Aorta (tissue), 5 donors: ENCODE measurements at regions not wholly inside any gene's neighbourhood (a gene's known extent, or its start where the extent isn't known, plus 50 kb on each side); places are given as distances from the start of the nearest gene placed in this dataset.

Experiments
- ATAC-seq: fragments of 200-7000 bp; cut with Tn5 transposase; one replicate; pipeline ENCODE4 v1.9.1; 2022; ENCODE audit warnings: moderate library complexity; ENCODE audit not compliant: low FRiP score
- DNase-seq, 2 donors: peaks; one replicate each; pipeline ENCODE4 v3.0.0-alpha.2; 2020
- H3K27ac ChIP-seq, 2 donors: one replicate each; pipeline ENCODE4 v1.5.1; 2013; ENCODE audit warnings: low read length in 2 of 2, mild to moderate bottlenecking in 2 of 2, moderate library complexity in 2 of 2, control low read depth in 1 of 2, inconsistent platforms in 1 of 2, low read depth in 1 of 2
- H3K27me3 ChIP-seq, 2 donors: one replicate each; pipeline ENCODE4 v1.6.1; 2013; ENCODE audit warnings: control low read depth in 1 of 2, low read length in 1 of 2, mild to moderate bottlenecking in 1 of 2, moderate library complexity in 1 of 2; ENCODE audit not compliant: insufficient read depth in 2 of 2, control insufficient read depth in 1 of 2
- H3K36me3 ChIP-seq, 2 donors: one replicate each; pipeline ENCODE4 v1.6.1; 2013; ENCODE audit warnings: control low read depth in 1 of 2, low read length in 1 of 2, mild to moderate bottlenecking in 1 of 2; ENCODE audit not compliant: insufficient read depth in 2 of 2, control insufficient read depth in 1 of 2
- H3K4me1 ChIP-seq, 2 donors: one replicate each; pipeline ENCODE4 v1.6.1; 2013; ENCODE audit warnings: low read length in 2 of 2, control low read depth in 1 of 2, mild to moderate bottlenecking in 1 of 2, moderate library complexity in 1 of 2; ENCODE audit not compliant: insufficient read depth in 2 of 2, control insufficient read depth in 1 of 2
- H3K4me3 ChIP-seq, 2 donors: one replicate each; pipeline ENCODE4 v1.5.1; 2013; ENCODE audit warnings: low read length in 2 of 2, control low read depth in 1 of 2, mild to moderate bottlenecking in 1 of 2
- H3K9me3 ChIP-seq: one replicate; pipeline ENCODE4 v1.6.1; 2013; ENCODE audit warnings: mild to moderate bottlenecking, low read length; ENCODE audit not compliant: control insufficient read depth
- WGBS, 2 donors: extraction: QIAGEN DNeasy Blood & Tissue Kit; methylation state at CpG; one replicate each; pipeline ENCODE4 v1.1.7; 2013; 5-methylcytosine and 5-hydroxymethylcytosine counted together
- intact Hi-C, 2 donors: fragments of 100-400 bp; cut with DNase I; formaldehyde crosslinking; loops; one replicate each; pipeline versions ENCODE4 v1.14.2 to v1.15.0; 2022
- donor health status: healthy with polysubstance abuse.
- donor health status: Bipolar disorder and iron deficiency.
- donor health status: DM: no; HTN: no; CAD: no.
- donor health status: DM: no; HTN: no; CAD: no.
- donor health status: DM: yes; HTN: yes; CAD: no.

DNA sequence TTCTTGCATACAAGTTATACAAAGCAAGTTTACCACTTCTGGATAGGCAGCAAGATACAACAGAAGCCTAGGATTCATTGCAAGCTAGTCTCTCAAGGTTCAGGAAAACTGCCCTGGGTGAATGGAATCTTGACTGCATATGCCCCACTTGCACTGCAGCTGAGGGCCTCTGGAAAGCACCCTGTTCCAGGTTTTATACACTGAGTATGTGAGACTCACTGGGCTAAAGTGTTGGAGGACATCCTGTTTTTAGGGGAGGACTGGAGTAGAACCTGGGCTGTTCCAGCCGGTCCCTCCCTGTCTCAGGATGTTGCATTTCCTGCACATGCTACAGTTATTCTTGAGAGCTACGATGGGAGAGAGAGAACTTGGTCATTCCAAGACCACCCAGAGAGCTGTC, 168.5 kb upstream of the NUDT6 start:
- Histone ChIP-seq H3K9me3 (peaks cover 2% of the 10 kb centered on the region), H3K36me3 (peaks cover 4% of the 10 kb centered on the region in 2 donors), H3K4me1 (no peaks in the 10 kb centered on the region), H3K27me3 (no peaks in the 10 kb centered on the region), H3K4me3 (no peak overlapping the region), H3K27ac (no peak overlapping the region)
- ATAC-seq (no peak), DNase-seq (no peak)
- intact Hi-C loops, result no loop called here
- WGBS, 2 donors, result 87 to 91% methylated on average over 2 of the region's 2 CpGs

DNA sequence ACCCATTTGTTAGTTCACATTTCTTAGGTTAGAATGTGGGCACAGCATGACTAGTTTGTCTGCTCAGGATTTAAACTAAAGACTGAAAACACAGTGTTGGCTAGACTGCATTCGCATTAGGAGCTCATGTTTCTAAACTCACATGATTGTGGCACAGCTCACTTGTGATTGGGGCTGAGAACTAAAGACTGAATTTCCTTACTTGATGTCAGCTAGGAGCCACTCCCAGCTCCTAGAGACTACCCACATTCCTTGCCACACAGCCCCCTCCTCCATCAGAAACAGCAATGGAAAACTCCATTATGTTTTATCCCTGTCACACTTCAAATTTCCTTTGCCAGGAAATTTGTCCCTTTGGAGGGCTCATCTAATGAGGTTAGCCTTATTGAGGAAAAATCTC, 170.2 kb upstream of the NUDT6 start:
- 100% methylated on average over 1 of the region's 1 CpG for WGBS, 2 donors
- no peak for ATAC-seq
- DNase-seq, result no peak

DNA sequence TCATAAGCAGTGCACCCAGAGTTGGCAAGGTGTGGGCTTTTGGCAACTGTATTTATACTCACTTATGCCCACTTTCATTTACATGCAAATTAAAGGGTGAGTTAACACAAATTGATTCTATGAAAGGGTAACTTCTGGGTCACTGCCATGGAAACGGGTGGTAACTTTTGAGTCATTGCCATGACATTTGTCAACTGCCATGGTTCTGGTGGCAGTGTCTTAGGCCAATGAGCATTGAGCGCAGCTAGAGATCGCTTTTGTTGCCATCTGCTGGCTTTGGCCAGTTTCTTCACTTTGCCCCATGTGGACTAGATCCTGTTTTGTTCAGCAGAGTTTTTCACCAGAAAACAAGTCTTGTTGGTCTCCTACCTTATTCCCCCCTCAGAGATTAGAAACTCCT, 170.8 kb upstream of the NUDT6 start:
- Histone ChIP-seq H3K4me3 (no peak overlapping the region), H3K36me3 (peaks cover 4% of the 10 kb centered on the region in 2 donors), H3K27ac (no peak overlapping the region), H3K9me3 (peaks cover 2% of the 10 kb centered on the region), H3K4me1 (no peaks in the 10 kb centered on the region), H3K27me3 (no peaks in the 10 kb centered on the region)
- ATAC-seq (no peak), DNase-seq (no peak)
- 86 to 88% methylated on average over 3 of the region's 3 CpGs for WGBS, 2 donors
- intact Hi-C loops, result no loop called here

More for the DNA sequence above, 170.2 kb upstream of the NUDT6 start:
- Histone ChIP-seq H3K4me1 (no peaks in the 10 kb centered on the region), H3K27ac (no peak overlapping the region), H3K36me3 (peaks cover 4% of the 10 kb centered on the region in 2 donors), H3K4me3 (no peak overlapping the region), H3K27me3 (no peaks in the 10 kb centered on the region), H3K9me3 (peaks cover 2% of the 10 kb centered on the region)
- intact Hi-C loops, result no loop called here

- no peak for ATAC-seq
- Histone ChIP-seq H3K27ac (no peak overlapping the region), H3K36me3 (peaks cover under 1% of the 10 kb centered on the region in 2 donors), H3K9me3 (no peaks in the 10 kb centered on the region), H3K4me1 (no peaks in the 10 kb centered on the region), H3K4me3 (no peak overlapping the region), H3K27me3 (no peaks in the 10 kb centered on the region)
- WGBS, 2 donors, result 78 to 90% methylated on average over 4 of the region's 4 CpGs
- intact Hi-C loops, result no loop called here
- DNase-seq, result no peak
Observed at GRCh38 chr4:123096038-123096437, 173.6 kb upstream of the NUDT6 start.

DNA sequence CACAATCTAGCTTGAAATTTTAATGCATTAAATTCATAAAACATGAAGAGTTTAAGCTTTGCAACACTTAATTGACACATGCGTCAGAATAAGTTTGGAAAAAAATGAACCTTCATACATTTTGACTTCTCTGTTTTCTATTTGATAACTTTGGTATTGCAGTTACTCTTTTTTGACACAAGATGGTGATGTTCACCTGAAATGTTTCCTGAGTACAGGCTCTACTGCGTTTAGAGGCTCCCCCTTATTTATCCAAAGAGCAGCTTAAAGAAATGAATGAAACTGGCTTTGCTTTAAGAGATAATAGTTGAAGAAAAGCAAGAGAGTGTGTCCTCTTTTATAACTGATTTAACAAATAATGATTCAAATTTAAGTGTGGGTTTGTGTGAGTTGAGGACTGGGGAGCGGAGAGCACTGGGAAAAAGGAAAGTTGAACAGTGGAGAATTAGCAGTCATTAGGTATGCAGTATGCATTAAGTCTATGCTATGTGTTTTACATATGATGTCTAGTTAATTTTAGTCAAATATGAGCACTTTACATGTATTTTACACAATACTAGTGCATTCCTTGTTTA, 180.6 kb upstream of the NUDT6 start:
- no peak overlapping the region for H3K4me3 ChIP-seq
- H3K27me3 ChIP-seq, result no peaks in the 10 kb centered on the region
- ATAC-seq (peak; percentile 74), DNase-seq (no peak)
- H3K36me3 ChIP-seq, result no peaks in the 10 kb centered on the region
- H3K9me3 ChIP-seq, result no peaks in the 10 kb centered on the region
- H3K4me1 ChIP-seq, result no peaks in the 10 kb centered on the region
- no peak overlapping the region for H3K27ac ChIP-seq
- intact Hi-C loops, result loop anchor here (5.0 to 10.0 kb wide), 6 partner anchors 292 to 1164 kb away; partner anchors contain the start of gene SPRY1 (in 1 of the 2)
- 44 to 48% methylated on average over 3 of the region's 3 CpGs for WGBS, 2 donors

DNA sequence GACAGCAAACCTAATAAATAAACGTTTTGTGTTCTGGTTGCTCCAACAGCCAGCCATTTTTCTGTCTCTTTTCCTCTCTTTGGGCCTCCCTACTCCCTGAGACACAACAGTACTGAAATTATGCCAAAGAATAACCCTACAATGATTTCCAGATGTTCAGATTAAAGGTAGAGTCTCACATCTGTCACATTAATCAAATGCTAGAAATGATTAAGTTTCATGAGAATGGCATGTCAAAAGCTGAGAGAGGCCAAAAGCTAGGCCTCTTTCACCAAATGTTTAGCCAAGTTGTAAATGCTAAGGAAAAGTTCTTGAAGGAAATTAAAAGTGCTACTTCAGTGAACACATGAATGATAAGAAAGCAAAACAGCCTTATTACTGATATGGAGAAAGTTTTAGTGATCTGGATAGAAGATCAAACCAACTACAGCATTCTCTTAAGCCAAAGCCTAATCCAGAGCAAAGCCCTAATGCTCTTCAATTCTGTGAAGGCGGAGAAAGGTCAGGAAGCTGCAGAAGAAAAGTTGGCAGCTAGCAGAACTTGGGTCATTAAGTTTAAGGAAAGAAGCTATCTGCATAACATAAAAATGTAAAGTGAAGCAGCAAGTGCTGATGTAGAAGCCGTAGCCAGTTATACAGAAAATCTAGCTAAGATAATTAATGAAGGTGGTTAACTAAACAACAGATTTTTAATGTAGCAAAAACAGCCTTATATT, 182.1 kb upstream of the NUDT6 start:
- Histone ChIP-seq H3K4me1 (no peaks in the 10 kb centered on the region), H3K36me3 (no peaks in the 10 kb centered on the region), H3K9me3 (no peaks in the 10 kb centered on the region), H3K27me3 (no peaks in the 10 kb centered on the region), H3K4me3 (no peak overlapping the region), H3K27ac (no peak overlapping the region)
- no peak for ATAC-seq
- WGBS, 2 donors, result 89 to 94% methylated on average over 3 of the region's 3 CpGs
- intact Hi-C loops, result loop anchor here (5.0 to 10.0 kb wide), 6 partner anchors 290 to 1163 kb away; partner anchors contain the start of gene SPRY1 (in 1 of the 2)
- no peak for DNase-seq

- no peak for DNase-seq
- 96 to 97% methylated on average over 5 of the region's 5 CpGs for WGBS, 2 donors
- no peaks in the 10 kb centered on the region for H3K9me3 ChIP-seq
- no peak overlapping the region for H3K4me3 ChIP-seq
- no peaks in the 10 kb centered on the region for H3K27me3 ChIP-seq
- ATAC-seq, result no peak
- no peaks in the 10 kb centered on the region for H3K36me3 ChIP-seq
- H3K27ac ChIP-seq, result no peak overlapping the region
- H3K4me1 ChIP-seq, result no peaks in the 10 kb centered on the region
- intact Hi-C loops, result loop anchor here (10.0 kb wide), 3 partner anchors 290 to 1010 kb away; partner anchors contain the start of gene SPRY1 (in 1 of the 2)
Observed at GRCh38 chr4:123105026-123105420, 182.6 kb upstream of the NUDT6 start.

DNA sequence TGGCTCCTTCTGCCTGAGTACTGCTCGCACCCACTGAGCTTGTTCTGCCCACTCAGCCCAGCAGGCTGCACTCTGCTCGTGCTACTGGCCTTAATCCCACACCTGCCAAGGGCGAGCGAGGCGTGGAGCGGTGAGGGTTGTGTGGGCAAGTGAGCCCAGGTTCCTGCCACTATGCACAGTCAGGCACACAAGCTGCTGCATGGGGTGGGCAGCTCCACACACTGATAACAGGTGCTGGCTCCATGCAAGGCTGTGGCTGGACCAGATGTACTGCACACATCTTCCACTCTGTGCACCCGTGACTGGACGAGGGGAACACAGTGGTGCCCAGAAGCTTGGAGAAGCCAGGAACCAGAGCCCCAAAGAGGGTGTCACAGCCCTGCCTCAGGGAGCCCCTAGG, 184.3 kb upstream of the NUDT6 start:
- Histone ChIP-seq H3K27me3 (no peaks in the 10 kb centered on the region), H3K9me3 (no peaks in the 10 kb centered on the region), H3K36me3 (no peaks in the 10 kb centered on the region), H3K4me3 (no peak overlapping the region), H3K27ac (no peak overlapping the region), H3K4me1 (no peaks in the 10 kb centered on the region)
- WGBS, 2 donors, result 96 to 98% methylated on average over 8 of the region's 8 CpGs
- ATAC-seq (no peak), DNase-seq (peak in 1 of 2 donors; percentile 67)
- intact Hi-C loops, result loop anchor here (10.0 kb wide), 3 partner anchors 288 to 1008 kb away; partner anchors contain the start of gene SPRY1 (in 1 of the 2)
